ENCODE measurements at regions not wholly inside any gene's neighbourhood (a gene's known extent, or its start where the extent isn't known, plus 50 kb on each side); places are given as distances from the start of the nearest gene placed in this dataset.

- Histone ChIP-seq H3K36me3 (ENCODE audit: insufficient read depth) (no peaks in the 10 kb centered on the region), H3K27me3 (ENCODE audit: insufficient read depth) (no peaks in the 10 kb centered on the region), H3K4me3 (no peak overlapping the region), H3F3A (replicated peaks; ENCODE audit: low read depth) (no peaks in the 10 kb centered on the region), H3K4me2 (no peak overlapping the region), H2AFZ (no peak overlapping the region), H3K4me1 (ENCODE audit: insufficient read depth) (peaks cover 4% of the 10 kb centered on the region; the same call in 1 of the 2 replicates), H4K20me1 (replicated peaks; ENCODE audit: insufficient read depth) (no peaks in the 10 kb centered on the region), H3K79me2 (replicated peaks; ENCODE audit: insufficient read depth) (no peaks in the 10 kb centered on the region), H3K9me2 (ENCODE audit: insufficient read depth) (peaks cover 5% of the 10 kb centered on the region), H3K27ac (ENCODE audit: low read depth) (no peak overlapping the region)
- Mint-ChIP-seq H3K36me3 (ENCODE audit: low read depth) (no peaks in the 10 kb centered on the region), H3K27me3 (ENCODE audit: insufficient read depth, low read depth, poor library complexity) (peaks cover 2% of the 10 kb centered on the region), H3K4me3 (no peak overlapping the region), H3K9me3 (no peaks in the 10 kb centered on the region; the same call in 2 of the 3 replicates), H3K27ac (no peak overlapping the region), H3K4me1 (peaks cover 2% of the 10 kb centered on the region; the same call in 2 of the 3 replicates)
- DNase-seq (ENCODE audit: low spot score) (no peak), ATAC-seq (no peak)
- no peak for TF ChIP-seq REST (IDR thresholded peaks at IDR 0.05; ENCODE audit: unreplicated experiment)
- TF ChIP-seq CTCF (conservative IDR thresholded peaks at IDR 0.05; ENCODE audit: low read depth in 2 of 2) = no peak
- no peak for TF ChIP-seq NANOG (IDR thresholded peaks at IDR 0.05; ENCODE audit: borderline replicate concordance)
- no peak for TF ChIP-seq ZNF462 (CRISPR knock-in tag; IDR thresholded peaks at IDR 0.05)
- no peak for TF ChIP-seq POLR2AphosphoS5 (IDR thresholded peaks at IDR 0.05; ENCODE audit: low read depth)
- no peak for TF ChIP-seq EZH2 (IDR thresholded peaks at IDR 0.05; ENCODE audit: low read depth, unreplicated experiment)
- no peak for TF ChIP-seq STAT1 (IDR thresholded peaks at IDR 0.05; ENCODE audit: unreplicated experiment)
- TF ChIP-seq ZNF114 (CRISPR knock-in tag; IDR thresholded peaks at IDR 0.05) = no peak
- TF ChIP-seq ZNF331 (CRISPR knock-in tag; IDR thresholded peaks at IDR 0.05; ENCODE audit: low read depth) = no peak
- no peak for TF ChIP-seq JUNB (IDR thresholded peaks at IDR 0.05; ENCODE audit: unreplicated experiment)
- no peak for TF ChIP-seq EZH2phosphoT487 (IDR thresholded peaks at IDR 0.05; ENCODE audit: unreplicated experiment)
- TF ChIP-seq ETS1 (IDR thresholded peaks at IDR 0.05) = no peak
- no peak for TF ChIP-seq CREB1 (CRISPR knock-in tag; IDR thresholded peaks at IDR 0.05; ENCODE audit: low read depth)
Measured at GRCh38 chr2:150620416-150620815, 132.9 kb upstream of the RND3 start.

All from GM23338 (cell line).